ENCODE measurements at regions not wholly inside any gene's neighbourhood (a gene's known extent, or its start where the extent isn't known, plus 50 kb on each side); places are given as distances from the start of the nearest gene placed in this dataset.
A peak's percentile ranks its signal among the peaks of the same experiment; 100 is the strongest.

GRCh38 chr6:149231778-149232177 is 85.7 kb upstream of the TAB2 start:
- Histone ChIP-seq H3K27me3 (no peaks in the 10 kb centered on the region), H3K4me3 (no peak overlapping the region), H3K27ac (no peak overlapping the region), H2AFZ (peak overlapping the region; percentile 21), H3K9me2 (replicated peaks; ENCODE audit: insufficient read depth) (no peaks in the 10 kb centered on the region), H3K36me3 (replicated peaks; ENCODE audit: insufficient read depth, low read depth) (no peaks in the 10 kb centered on the region), H3K4me2 (peak overlapping the region; percentile 25), H3K79me2 (no peaks in the 10 kb centered on the region), H4K20me1 (ENCODE audit: insufficient read depth, poor library complexity, severe bottlenecking) (no peaks in the 10 kb centered on the region), H3K9me3 (ENCODE audit: low read depth) (no peaks in the 10 kb centered on the region), H3K4me1 (ENCODE audit: insufficient read depth) (peaks cover 14% of the 10 kb centered on the region)
- DNase-seq (ENCODE audit: low spot score): no peak
- 58% methylated on average over 7 of the region's 7 CpGs for WGBS (ENCODE audit: low lambda C conversion rate, missing lambda C conversion rate)
- TF ChIP-seq CTCF (IDR thresholded peaks at IDR 0.05; ENCODE audit: poor library complexity): no peak

GRCh38 chr6:149233056-149233715 is 84.3 kb upstream of the TAB2 start:
- Histone ChIP-seq H3K4me1 (ENCODE audit: insufficient read depth) (peaks cover 14% of the 10 kb centered on the region), H4K20me1 (ENCODE audit: insufficient read depth, poor library complexity, severe bottlenecking) (no peaks in the 10 kb centered on the region), H3K27me3 (no peaks in the 10 kb centered on the region), H3K36me3 (replicated peaks; ENCODE audit: insufficient read depth, low read depth) (no peaks in the 10 kb centered on the region), H3K79me2 (no peaks in the 10 kb centered on the region), H3K4me2 (no peak overlapping the region), H3K9me3 (ENCODE audit: low read depth) (no peaks in the 10 kb centered on the region), H3K9me2 (replicated peaks; ENCODE audit: insufficient read depth) (no peaks in the 10 kb centered on the region), H3K4me3 (no peak overlapping the region), H2AFZ (no peak overlapping the region), H3K27ac (peak overlapping the region; percentile 61)
- 84% methylated on average over 7 of the region's 7 CpGs for WGBS (ENCODE audit: low lambda C conversion rate, missing lambda C conversion rate)
- no peak for TF ChIP-seq EZH2 (IDR thresholded peaks at IDR 0.05; ENCODE audit: borderline replicate concordance)
- TF ChIP-seq EZH2phosphoT487 (IDR thresholded peaks at IDR 0.05; ENCODE audit: low read depth, severe bottlenecking, unreplicated experiment): no peak
- TF ChIP-seq CTCF (IDR thresholded peaks at IDR 0.05; ENCODE audit: poor library complexity): no peak
- DNase-seq (ENCODE audit: low spot score): peak; percentile 38

DNA sequence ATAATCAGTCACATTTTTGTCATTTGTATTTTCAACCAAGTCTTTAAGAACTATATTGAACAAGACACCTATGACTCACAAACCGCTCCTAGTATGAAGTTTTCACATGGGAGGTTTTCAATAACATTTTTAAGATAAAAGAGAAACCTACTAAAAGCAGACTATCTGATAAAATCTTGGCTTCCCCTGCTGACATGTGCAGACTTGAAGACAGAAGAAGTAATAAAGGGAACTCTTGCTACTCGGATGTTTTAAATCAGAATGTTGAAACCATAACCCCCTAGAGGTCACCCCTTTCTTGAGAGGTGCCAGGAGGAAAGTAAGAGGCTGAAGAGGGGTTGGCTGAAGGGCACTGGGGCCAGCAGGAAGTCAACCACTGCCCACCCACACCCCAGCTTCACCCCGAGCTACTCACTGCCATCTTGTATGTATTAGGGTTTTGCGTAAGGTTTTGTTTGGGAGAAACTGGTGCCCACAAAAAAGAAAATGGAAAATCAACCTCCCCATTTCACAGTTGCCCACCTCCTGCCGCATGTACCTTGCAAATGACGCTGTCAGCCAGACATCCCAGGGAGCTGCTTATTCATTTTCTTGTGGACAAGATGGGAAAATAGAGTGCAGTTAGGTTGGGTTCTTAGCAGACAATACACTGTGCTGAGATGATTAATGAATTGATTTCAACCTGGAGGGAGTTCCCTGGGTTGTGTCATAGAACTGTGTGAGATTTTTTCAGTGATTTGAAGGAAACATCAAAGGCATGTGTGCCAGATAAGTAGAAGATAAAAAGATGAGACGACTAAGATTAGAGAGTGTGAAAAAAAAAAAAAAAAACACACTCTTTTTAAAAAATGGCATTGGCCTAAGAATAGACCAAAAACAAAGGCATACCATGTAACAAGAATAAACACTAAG is 83.2 kb upstream of the TAB2 start:
- Histone ChIP-seq H3K4me3 (no peak overlapping the region), H3K27me3 (no peaks in the 10 kb centered on the region), H3K4me1 (ENCODE audit: insufficient read depth) (peaks cover 14% of the 10 kb centered on the region), H3K9me2 (replicated peaks; ENCODE audit: insufficient read depth) (no peaks in the 10 kb centered on the region), H3K9me3 (ENCODE audit: low read depth) (no peaks in the 10 kb centered on the region), H3K36me3 (replicated peaks; ENCODE audit: insufficient read depth, low read depth) (no peaks in the 10 kb centered on the region), H3K27ac (peak overlapping the region; percentile 49), H3K79me2 (no peaks in the 10 kb centered on the region), H4K20me1 (ENCODE audit: insufficient read depth, poor library complexity, severe bottlenecking) (no peaks in the 10 kb centered on the region), H2AFZ (no peak overlapping the region), H3K4me2 (no peak overlapping the region)
- 67% methylated on average over 7 of the region's 7 CpGs for WGBS (ENCODE audit: low lambda C conversion rate, missing lambda C conversion rate)
- TF ChIP-seq CTCF (IDR thresholded peaks at IDR 0.05; ENCODE audit: poor library complexity) (no peak), EZH2phosphoT487 (IDR thresholded peaks at IDR 0.05; ENCODE audit: low read depth, severe bottlenecking, unreplicated experiment) (no peak), EZH2 (IDR thresholded peaks at IDR 0.05; ENCODE audit: borderline replicate concordance) (no peak)
- DNase-seq (ENCODE audit: low spot score): no peak

Measured in hepatocyte (in vitro differentiated cells).